Upper lobe of left lung (tissue), 6 donors: ENCODE measurements at regions not wholly inside any gene's neighbourhood (a gene's known extent, or its start where the extent isn't known, plus 50 kb on each side); places are given as distances from the start of the nearest gene placed in this dataset.

Experiments used
- ATAC-seq, 2 donors: fragments of 200-7000 bp; cut with Tn5 transposase; one replicate each; pipeline ENCODE4 v1.9.1; 2022; ENCODE audit warnings: mild to moderate bottlenecking in 2 of 2, moderate library complexity in 2 of 2; ENCODE audit not compliant: low FRiP score in 2 of 2
- DNase-seq, 2 donors: peaks; one replicate each; pipeline ENCODE4 v3.0.0-alpha.2; 2019 to 2020
- H3K27ac ChIP-seq, 4 donors: fragments of 200-600 bp; sonication (generic); one replicate each; pipeline ENCODE4 v1.5.1; 2016 to 2019
- H3K27me3 ChIP-seq, 4 donors: fragments of 200-600 bp; sonication (generic); one replicate each; pipeline ENCODE4 v1.5.1; 2017 to 2019
- H3K36me3 ChIP-seq, 4 donors: fragments of 200-600 bp; sonication (generic); one replicate each; pipeline ENCODE4 v1.5.1; 2016 to 2019
- H3K4me1 ChIP-seq, 4 donors: fragments of 200-600 bp; sonication (generic); one replicate each; pipeline ENCODE4 v1.5.1; 2018 to 2019
- H3K4me3 ChIP-seq, 4 donors: fragments of 200-600 bp; sonication (generic); one replicate each; pipeline ENCODE4 v1.5.1; 2017 to 2019; ENCODE audit warnings: mild to moderate bottlenecking in 2 of 4, moderate library complexity in 1 of 4
- H3K9me3 ChIP-seq, 4 donors: fragments of 200-600 bp; sonication (generic); one replicate each; pipeline ENCODE4 v1.5.1; 2018 to 2019
- EP300 ChIP-seq, 4 donors: sonication (generic); formaldehyde crosslinking; IDR thresholded peaks; one replicate each; pipeline ENCODE4 v1.5.1; 2017; ENCODE audit warnings: antibody characterized with exemption in 4 of 4, control low read depth in 2 of 4
- POLR2A ChIP-seq, 4 donors: fragments of 450-650 bp; IDR thresholded peaks; one replicate each; pipeline ENCODE4 v1.5.1; 2016 to 2017; ENCODE audit warnings: antibody characterized with exemption in 4 of 4, mild to moderate bottlenecking in 2 of 4
- POLR2AphosphoS5 ChIP-seq, 2 donors: sonication (generic); formaldehyde crosslinking; IDR thresholded peaks; one replicate each; pipeline ENCODE4 v1.5.1; 2017; ENCODE audit warnings: antibody characterized with exemption in 2 of 2
- WGBS, 2 donors: methylation state at CpG; one replicate each; pipeline ENCODE4 v1.1.5; 2017 to 2018; 5-methylcytosine and 5-hydroxymethylcytosine counted together
- TF ChIP-seq, protein P1 (sequence below), 6 experiments: fragments of 450-650 bp in 4 of 6; fragments of 200-600 bp in 2 of 6; sonication (generic) in 2 of 6; IDR thresholded peaks; one replicate each; pipeline ENCODE4 v1.5.1; 2016 to 2019; ENCODE audit warnings: antibody characterized with exemption in 6 of 6
- donor health status: DM: no; HTN: no; CAD: no; lungs with moderate emphysema.
- donor health status: DM: no; HTN: yes; CAD: no; lungs with severe emphysema.

DNA sequence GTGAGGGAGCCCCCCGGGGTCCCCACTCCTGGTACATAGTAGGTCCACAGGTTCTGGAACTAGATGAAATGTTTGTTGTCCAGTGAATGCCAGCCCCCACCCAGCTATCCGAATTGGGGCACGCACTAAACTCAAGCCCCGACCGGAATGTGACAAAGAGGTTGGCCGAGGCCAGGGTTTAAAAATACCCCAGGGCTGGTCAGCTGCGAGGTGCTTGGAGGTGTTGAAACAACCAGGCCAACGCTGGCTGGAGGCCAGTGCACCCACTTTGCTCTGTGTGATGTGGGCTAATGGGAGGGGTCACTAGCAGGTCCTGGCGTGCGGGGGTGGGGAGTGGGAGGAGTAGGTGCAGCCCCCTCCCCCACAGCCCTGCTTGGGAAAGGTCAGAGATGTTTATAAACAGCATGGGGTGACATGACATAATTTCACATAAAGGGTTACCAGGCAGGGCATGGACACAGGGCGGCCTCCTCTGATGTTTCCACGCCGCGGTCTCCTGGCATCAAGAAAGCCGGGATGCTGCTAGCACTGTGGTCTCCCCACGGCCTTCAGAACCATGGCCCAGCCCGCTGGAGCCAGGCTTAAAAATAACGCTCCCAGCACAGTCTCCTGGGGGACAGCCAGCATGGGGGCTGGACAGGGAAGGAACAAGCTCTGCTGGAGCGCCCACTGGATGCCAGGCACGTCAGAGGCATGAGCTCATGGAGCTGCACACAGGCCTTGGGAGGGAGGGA is 111.2 kb upstream of the PTPN1 start:
- no peaks in the 10 kb centered on the region for H3K36me3 ChIP-seq
- ATAC-seq, result peak; percentile 10 to 75
- TF ChIP-seq POLR2AphosphoS5 (IDR thresholded peaks at IDR 0.05) (peak; percentile 25 to 44), POLR2A (IDR thresholded peaks at IDR 0.05) (no peak), EP300 (IDR thresholded peaks at IDR 0.05) (peak in 2 of 4 donors; percentile 59 to 90)
- TF ChIP-seq, protein P1, sequence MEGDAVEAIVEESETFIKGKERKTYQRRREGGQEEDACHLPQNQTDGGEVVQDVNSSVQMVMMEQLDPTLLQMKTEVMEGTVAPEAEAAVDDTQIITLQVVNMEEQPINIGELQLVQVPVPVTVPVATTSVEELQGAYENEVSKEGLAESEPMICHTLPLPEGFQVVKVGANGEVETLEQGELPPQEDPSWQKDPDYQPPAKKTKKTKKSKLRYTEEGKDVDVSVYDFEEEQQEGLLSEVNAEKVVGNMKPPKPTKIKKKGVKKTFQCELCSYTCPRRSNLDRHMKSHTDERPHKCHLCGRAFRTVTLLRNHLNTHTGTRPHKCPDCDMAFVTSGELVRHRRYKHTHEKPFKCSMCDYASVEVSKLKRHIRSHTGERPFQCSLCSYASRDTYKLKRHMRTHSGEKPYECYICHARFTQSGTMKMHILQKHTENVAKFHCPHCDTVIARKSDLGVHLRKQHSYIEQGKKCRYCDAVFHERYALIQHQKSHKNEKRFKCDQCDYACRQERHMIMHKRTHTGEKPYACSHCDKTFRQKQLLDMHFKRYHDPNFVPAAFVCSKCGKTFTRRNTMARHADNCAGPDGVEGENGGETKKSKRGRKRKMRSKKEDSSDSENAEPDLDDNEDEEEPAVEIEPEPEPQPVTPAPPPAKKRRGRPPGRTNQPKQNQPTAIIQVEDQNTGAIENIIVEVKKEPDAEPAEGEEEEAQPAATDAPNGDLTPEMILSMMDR (IDR thresholded peaks at IDR 0.05), result no peak
- H3K4me1 ChIP-seq, result peaks cover 52 to 75% (median 63%) of the 10 kb centered on the region in 4 donors
- DNase-seq, result peak; percentile 66 to 92
- H3K27ac ChIP-seq, result peak overlapping the region; percentile 81 to 95 (median 88)
- H3K4me3 ChIP-seq, result no peak overlapping the region
- 50 to 56% methylated on average over 13 to 15 of the region's 20 CpGs for WGBS, 2 donors
- H3K9me3 ChIP-seq, result no peaks in the 10 kb centered on the region
- H3K27me3 ChIP-seq, result no peaks in the 10 kb centered on the region

GRCh38 chr20:50399555-50399916 is 110.6 kb upstream of the PTPN1 start:
- H3K27ac ChIP-seq, result peak overlapping the region; percentile 81 to 95 (median 88)
- DNase-seq (no peak), ATAC-seq (no peak)
- no peaks in the 10 kb centered on the region for H3K36me3 ChIP-seq
- no peaks in the 10 kb centered on the region for H3K27me3 ChIP-seq
- H3K9me3 ChIP-seq, result no peaks in the 10 kb centered on the region
- H3K4me1 ChIP-seq, result peaks cover 48 to 70% (median 59%) of the 10 kb centered on the region in 4 donors
- H3K4me3 ChIP-seq, result no peak overlapping the region
- TF ChIP-seq, protein P1 (IDR thresholded peaks at IDR 0.05), result no peak
- TF ChIP-seq EP300 (IDR thresholded peaks at IDR 0.05) (no peak), POLR2A (IDR thresholded peaks at IDR 0.05) (no peak), POLR2AphosphoS5 (IDR thresholded peaks at IDR 0.05) (no peak)
- WGBS, 2 donors, result 62 to 85% methylated on average over 5 to 9 of the region's 9 CpGs

DNA sequence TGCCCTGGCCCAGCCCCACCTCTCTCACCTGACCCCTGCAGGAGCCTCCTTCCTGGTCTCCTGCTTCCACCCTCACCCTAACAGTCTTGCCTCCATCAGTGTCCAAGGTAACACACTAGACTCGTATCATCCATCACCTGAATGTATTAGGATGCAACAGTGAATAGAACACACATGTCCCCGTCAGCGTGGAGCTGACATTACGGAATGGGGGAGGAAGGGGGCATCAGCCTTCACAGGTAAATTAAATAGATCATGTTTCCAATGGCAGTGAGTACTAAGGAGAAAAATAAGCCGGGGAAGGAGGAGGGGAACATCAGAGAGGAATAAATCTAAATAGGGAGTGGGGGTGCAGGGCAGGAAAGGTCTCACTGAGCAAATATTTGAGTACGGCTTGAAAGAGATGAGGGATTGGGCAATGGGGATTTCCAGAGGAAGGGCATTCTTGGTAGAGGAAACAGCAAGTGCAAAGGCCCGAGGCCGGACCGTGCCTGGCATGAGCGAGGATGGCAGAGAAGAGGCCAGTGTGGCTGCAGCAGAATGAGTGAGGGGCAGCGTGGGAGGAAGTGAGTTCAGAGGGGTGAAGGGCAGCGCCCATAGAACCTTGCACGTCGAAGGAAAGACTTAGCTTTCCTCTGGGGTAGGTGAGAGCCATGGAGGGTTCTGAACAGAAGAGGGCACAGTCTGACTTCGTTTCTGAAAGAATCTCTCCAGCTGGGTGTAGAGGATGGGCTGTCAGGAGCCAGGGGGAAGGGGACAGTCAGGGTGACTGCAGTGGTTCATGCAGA is 110.1 kb upstream of the PTPN1 start:
- peak in 1 of 2 donors; percentile 81 for DNase-seq
- peaks cover 42 to 64% (median 54%) of the 10 kb centered on the region in 4 donors for H3K4me1 ChIP-seq
- peak; percentile 4 to 44 for ATAC-seq
- H3K4me3 ChIP-seq, result no peak overlapping the region
- peak overlapping the region; percentile 81 to 95 (median 88) for H3K27ac ChIP-seq
- H3K9me3 ChIP-seq, result no peaks in the 10 kb centered on the region
- no peaks in the 10 kb centered on the region for H3K36me3 ChIP-seq
- no peaks in the 10 kb centered on the region for H3K27me3 ChIP-seq
- TF ChIP-seq POLR2A (IDR thresholded peaks at IDR 0.05) (no peak), EP300 (IDR thresholded peaks at IDR 0.05) (peak in 2 of 4 donors; percentile 69 to 88), POLR2AphosphoS5 (IDR thresholded peaks at IDR 0.05) (peak; percentile 6 to 30)
- TF ChIP-seq, protein P1 (IDR thresholded peaks at IDR 0.05), result peak in 1 of 6 experiments; percentile 34
- WGBS, 2 donors, result 47% methylated on average over 15 of the region's 15 CpGs

DNA sequence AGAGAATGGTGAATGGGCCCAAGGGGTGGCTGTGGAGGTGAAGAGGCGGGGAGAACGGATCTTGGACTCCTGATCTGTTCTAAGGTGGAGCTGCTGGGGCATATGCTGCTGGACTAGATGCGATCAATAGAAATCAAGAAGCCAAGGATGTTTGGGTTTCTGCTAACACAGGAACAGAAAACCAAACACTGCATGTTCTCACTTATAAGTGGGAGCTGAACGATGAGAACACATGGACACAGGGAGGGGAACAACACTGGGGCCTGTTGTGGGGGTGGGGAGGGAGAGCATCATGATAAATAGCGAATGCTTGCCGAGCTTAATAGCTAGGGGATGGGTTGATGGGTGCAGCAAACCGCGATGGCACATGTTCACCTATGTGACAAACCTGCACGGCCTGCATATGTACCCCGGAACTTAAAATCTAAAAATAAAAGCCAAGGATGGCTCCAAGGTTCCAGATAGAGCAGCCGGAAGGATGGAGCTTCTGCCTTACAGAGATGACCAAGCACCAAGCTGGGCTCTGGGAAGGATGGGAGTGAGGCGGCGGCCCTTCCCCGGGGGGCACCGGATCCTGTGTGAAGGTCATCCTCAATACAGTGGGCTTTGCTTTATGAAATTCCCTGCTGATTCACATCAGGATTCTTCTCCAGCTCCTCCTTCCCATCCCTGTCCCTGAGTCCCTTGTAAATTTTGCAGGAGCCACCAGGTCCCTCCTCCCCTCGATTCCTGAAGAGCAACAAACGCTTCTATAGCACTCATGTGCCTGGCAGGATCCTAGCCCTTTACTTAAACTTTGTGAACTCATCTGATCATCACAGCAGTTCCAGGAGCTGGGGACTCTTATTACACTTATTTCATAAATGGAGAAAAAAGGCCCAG is 109.2 kb upstream of the PTPN1 start:
- TF ChIP-seq, protein P1 (IDR thresholded peaks at IDR 0.05), result no peak
- no peak for TF ChIP-seq POLR2A (IDR thresholded peaks at IDR 0.05)
- no peak for TF ChIP-seq POLR2AphosphoS5 (IDR thresholded peaks at IDR 0.05)
- TF ChIP-seq EP300 (IDR thresholded peaks at IDR 0.05), result no peak
- H3K4me1 ChIP-seq, result peaks cover 34 to 56% (median 46%) of the 10 kb centered on the region in 4 donors
- H3K27ac ChIP-seq, result peak overlapping the region; percentile 81 to 95 (median 88)
- ATAC-seq (no peak), DNase-seq (no peak)
- H3K9me3 ChIP-seq, result no peaks in the 10 kb centered on the region
- 69 to 74% methylated on average over 17 of the region's 17 CpGs for WGBS, 2 donors
- no peak overlapping the region for H3K4me3 ChIP-seq
- H3K36me3 ChIP-seq, result no peaks in the 10 kb centered on the region
- H3K27me3 ChIP-seq, result no peaks in the 10 kb centered on the region
